IPS DF 6.9 (cell line): ENCODE measurements at regions not wholly inside any gene's neighbourhood (a gene's known extent, or its start where the extent isn't known, plus 50 kb on each side); places are given as distances from the start of the nearest gene placed in this dataset.

Experiments
- DNase-seq: peaks from one replicate; pipeline ENCODE4 v3.0.0-alpha.2; 2013; ENCODE audit warnings: low read depth, low spot score
- H3K27ac ChIP-seq: one replicate; pipeline ENCODE4 v1.5.1; 2013; ENCODE audit warnings: low read length, control low read depth
- H3K27me3 ChIP-seq: 2 replicates; pipeline ENCODE4 v1.6.1; 2013; ENCODE audit warnings: mild to moderate bottlenecking, low read length; ENCODE audit not compliant: control insufficient read depth, insufficient read depth
- H3K36me3 ChIP-seq: 2 replicates; pipeline ENCODE4 v1.6.1; 2013; ENCODE audit warnings: low read length; ENCODE audit not compliant: control insufficient read depth, insufficient read depth
- H3K4me1 ChIP-seq: 2 replicates; pipeline ENCODE4 v1.6.1; 2013; ENCODE audit warnings: low read length; ENCODE audit not compliant: control insufficient read depth, insufficient read depth
- H3K4me3 ChIP-seq: 2 replicates; pipeline ENCODE4 v1.5.1; 2013; ENCODE audit warnings: mild to moderate bottlenecking, low read length
- H3K9me3 ChIP-seq: 2 replicates; pipeline ENCODE4 v1.6.1; 2013; ENCODE audit warnings: low read length, inconsistent platforms; ENCODE audit not compliant: control insufficient read depth, insufficient read depth
- WGBS: extraction: QIAGEN DNeasy Blood & Tissue Kit; methylation state at CpG from one replicate; pipeline ENCODE4 v1.1.7; 2013; ENCODE audit warnings: mixed read lengths, missing lambda C conversion rate; ENCODE audit not compliant: insufficient read length, insufficient coverage; 5-methylcytosine and 5-hydroxymethylcytosine counted together

- no peak overlapping the region for H3K27ac ChIP-seq
- no peak overlapping the region for H3K4me3 ChIP-seq
- no peaks in the 10 kb centered on the region for H3K36me3 ChIP-seq
- WGBS: no CpG with 5 or more reads among the region's 2 CpGs
- H3K27me3 ChIP-seq: no peaks in the 10 kb centered on the region
- no peak for DNase-seq
- no peaks in the 10 kb centered on the region for H3K4me1 ChIP-seq
- H3K9me3 ChIP-seq: no peaks in the 10 kb centered on the region
Observed at GRCh38 chr10:56912043-56912442, 551.0 kb upstream of the ZWINT start.

- no peak overlapping the region for H3K4me3 ChIP-seq
Observed at GRCh38 chr10:56905051-56905450, 544.0 kb upstream of the ZWINT start.

DNA sequence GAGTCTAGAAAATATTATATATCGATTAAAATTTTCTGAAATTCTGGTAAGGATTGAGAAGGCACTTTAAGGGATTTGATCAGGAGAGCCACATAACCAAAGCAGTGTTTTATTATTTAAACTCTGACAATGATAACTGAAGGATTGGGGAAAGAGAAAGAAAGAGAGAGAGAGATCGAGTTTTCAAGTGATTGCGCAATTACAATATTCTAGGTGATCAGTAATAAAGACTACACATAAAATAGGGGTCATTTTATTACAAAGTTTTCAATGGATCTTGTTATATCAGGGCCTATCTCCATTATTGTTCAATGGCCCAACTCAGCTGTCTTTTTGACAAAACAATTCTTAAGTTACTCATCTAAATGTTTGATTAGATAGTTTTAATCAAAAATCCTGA lies 541.5 kb upstream of the ZWINT start:
- Histone ChIP-seq H3K27me3 (no peaks in the 10 kb centered on the region), H3K27ac (no peak overlapping the region), H3K4me1 (no peaks in the 10 kb centered on the region), H3K36me3 (no peaks in the 10 kb centered on the region), H3K4me3 (no peak overlapping the region), H3K9me3 (no peaks in the 10 kb centered on the region)
- no peak for DNase-seq
- WGBS: no CpG with 5 or more reads among the region's 3 CpGs

More at GRCh38 chr10:56905051-56905450, 544.0 kb upstream of the ZWINT start:
- Histone ChIP-seq H3K27me3 (no peaks in the 10 kb centered on the region), H3K4me1 (no peaks in the 10 kb centered on the region), H3K27ac (no peak overlapping the region), H3K36me3 (no peaks in the 10 kb centered on the region), H3K9me3 (no peaks in the 10 kb centered on the region)
- no peak for DNase-seq

DNA sequence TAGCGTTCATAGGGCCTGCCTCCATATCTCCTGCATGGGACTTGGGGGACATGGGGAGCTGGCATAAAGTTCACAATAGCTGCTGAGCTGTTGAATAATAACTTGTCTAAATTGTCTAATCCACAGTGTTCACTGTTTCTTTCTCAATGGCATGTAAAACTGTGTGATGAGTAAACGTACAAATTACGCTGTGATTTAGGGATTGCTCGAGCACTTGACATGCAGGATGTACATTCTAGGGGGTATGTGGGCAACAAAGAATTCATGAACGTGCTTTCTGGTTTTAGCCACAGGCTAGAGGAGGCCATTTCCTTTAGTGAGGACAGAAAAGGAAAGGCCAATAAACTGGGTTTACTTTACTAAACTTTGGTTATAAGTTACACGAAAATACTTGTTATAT lies 534.2 kb upstream of the ZWINT start:
- Histone ChIP-seq H3K36me3 (no peaks in the 10 kb centered on the region), H3K27ac (no peak overlapping the region), H3K4me1 (no peaks in the 10 kb centered on the region), H3K27me3 (no peaks in the 10 kb centered on the region), H3K9me3 (no peaks in the 10 kb centered on the region), H3K4me3 (no peak overlapping the region)
- DNase-seq: no peak
- no CpG with 5 or more reads among the region's 6 CpGs for WGBS

DNA sequence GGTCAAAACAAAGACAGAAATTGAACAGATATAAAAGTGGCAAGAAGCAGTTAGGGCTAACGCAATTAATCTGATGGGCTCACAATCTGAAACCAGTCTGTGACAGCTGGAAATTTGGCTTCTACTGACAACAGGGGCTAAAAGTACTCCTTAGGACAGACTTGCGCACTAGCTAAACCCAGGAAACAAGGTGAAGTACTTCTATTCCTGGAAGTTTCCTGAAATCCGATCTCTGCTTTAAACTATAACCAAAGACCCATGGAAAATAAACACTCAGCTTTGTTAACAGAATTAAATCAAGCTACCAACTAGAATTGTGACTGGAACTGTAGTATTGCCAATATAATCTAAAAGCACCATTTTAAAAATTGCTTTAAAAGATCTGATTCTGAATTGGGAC lies 520.2 kb upstream of the ZWINT start:
- Histone ChIP-seq H3K36me3 (no peaks in the 10 kb centered on the region), H3K27ac (no peak overlapping the region), H3K4me3 (no peak overlapping the region), H3K27me3 (no peaks in the 10 kb centered on the region), H3K9me3 (no peaks in the 10 kb centered on the region), H3K4me1 (no peaks in the 10 kb centered on the region)
- no peak for DNase-seq
- WGBS: no CpG with 5 or more reads among the region's 3 CpGs

- Histone ChIP-seq H3K4me3 (no peak overlapping the region), H3K9me3 (no peaks in the 10 kb centered on the region), H3K27me3 (no peaks in the 10 kb centered on the region), H3K36me3 (no peaks in the 10 kb centered on the region), H3K4me1 (no peaks in the 10 kb centered on the region), H3K27ac (no peak overlapping the region)
- WGBS: no CpG with 5 or more reads among the region's 4 CpGs
- DNase-seq: no peak
Observed at GRCh38 chr10:56880606-56881005, 519.5 kb upstream of the ZWINT start.

DNA sequence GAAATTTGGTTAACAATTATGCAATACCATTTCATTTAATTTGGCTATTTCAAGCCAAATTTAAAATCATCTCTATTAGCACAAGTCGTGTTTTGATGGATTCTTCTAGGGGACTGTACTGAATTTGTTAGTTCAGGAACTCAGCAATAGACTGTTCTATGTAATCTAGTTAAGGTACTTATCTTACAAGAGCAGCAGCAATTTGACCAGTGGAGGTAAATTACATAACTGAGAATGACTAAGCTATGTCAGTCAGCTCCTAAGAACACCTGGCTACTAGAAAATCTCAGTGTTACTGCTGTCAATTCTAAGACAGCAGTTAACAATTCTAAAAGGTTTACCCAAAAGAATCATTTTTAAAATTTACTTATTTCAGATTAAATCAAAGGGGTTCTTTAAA lies 513.9 kb upstream of the ZWINT start:
- WGBS: no CpG with 5 or more reads among the region's 1 CpG
- Histone ChIP-seq H3K36me3 (no peaks in the 10 kb centered on the region), H3K4me1 (no peaks in the 10 kb centered on the region), H3K27ac (no peak overlapping the region), H3K27me3 (no peaks in the 10 kb centered on the region), H3K9me3 (no peaks in the 10 kb centered on the region), H3K4me3 (no peak overlapping the region)
- DNase-seq: no peak

- no peak overlapping the region for H3K27ac ChIP-seq
- no peaks in the 10 kb centered on the region for H3K27me3 ChIP-seq
- H3K4me1 ChIP-seq: no peaks in the 10 kb centered on the region
- no peaks in the 10 kb centered on the region for H3K36me3 ChIP-seq
- no peak for DNase-seq
- no peaks in the 10 kb centered on the region for H3K9me3 ChIP-seq
- no peak overlapping the region for H3K4me3 ChIP-seq
Observed at GRCh38 chr10:56871160-56871668, 510.2 kb upstream of the ZWINT start.

- H3K4me1 ChIP-seq: no peaks in the 10 kb centered on the region
- WGBS: no CpG with 5 or more reads among the region's 3 CpGs
- no peaks in the 10 kb centered on the region for H3K36me3 ChIP-seq
- no peaks in the 10 kb centered on the region for H3K9me3 ChIP-seq
- H3K27me3 ChIP-seq: no peaks in the 10 kb centered on the region
- H3K4me3 ChIP-seq: no peak overlapping the region
- H3K27ac ChIP-seq: no peak overlapping the region
- DNase-seq: no peak
Observed at GRCh38 chr10:56867236-56867635, 506.2 kb upstream of the ZWINT start.

- no peaks in the 10 kb centered on the region for H3K4me1 ChIP-seq
- no peaks in the 10 kb centered on the region for H3K9me3 ChIP-seq
- no peak overlapping the region for H3K4me3 ChIP-seq
- H3K27ac ChIP-seq: no peak overlapping the region
- no CpG with 5 or more reads among the region's 2 CpGs for WGBS
- no peaks in the 10 kb centered on the region for H3K36me3 ChIP-seq
- H3K27me3 ChIP-seq: no peaks in the 10 kb centered on the region
- no peak for DNase-seq
Observed at GRCh38 chr10:56856569-56856968, 495.5 kb upstream of the ZWINT start.

GRCh38 chr10:56844978-56845529 lies 484.0 kb upstream of the ZWINT start:
- no peaks in the 10 kb centered on the region for H3K36me3 ChIP-seq
- no peaks in the 10 kb centered on the region for H3K4me1 ChIP-seq
- no CpG with 5 or more reads among the region's 6 CpGs for WGBS
- no peaks in the 10 kb centered on the region for H3K9me3 ChIP-seq
- H3K27ac ChIP-seq: no peak overlapping the region
- no peaks in the 10 kb centered on the region for H3K27me3 ChIP-seq
- DNase-seq: no peak
- no peak overlapping the region for H3K4me3 ChIP-seq
